Brain pericyte (primary cell): ENCODE measurements at regions not wholly inside any gene's neighbourhood (a gene's known extent, or its start where the extent isn't known, plus 50 kb on each side); places are given as distances from the start of the nearest gene placed in this dataset.
"Not testable (repeated sequence)": the region's sequence is repeated elsewhere in the genome, so short reads cannot be mapped to it uniquely, and the experiment has no call there.

Experiments used
- DNase-seq: peaks from one replicate; pipeline ENCODE4 v3.0.0-alpha.2; 2012; ENCODE audit warnings: low read depth, low spot score

- no peak for DNase-seq
Observed at GRCh38 chr3:189375532-189375931, 203.8 kb downstream of the TPRG1 start.

DNA sequence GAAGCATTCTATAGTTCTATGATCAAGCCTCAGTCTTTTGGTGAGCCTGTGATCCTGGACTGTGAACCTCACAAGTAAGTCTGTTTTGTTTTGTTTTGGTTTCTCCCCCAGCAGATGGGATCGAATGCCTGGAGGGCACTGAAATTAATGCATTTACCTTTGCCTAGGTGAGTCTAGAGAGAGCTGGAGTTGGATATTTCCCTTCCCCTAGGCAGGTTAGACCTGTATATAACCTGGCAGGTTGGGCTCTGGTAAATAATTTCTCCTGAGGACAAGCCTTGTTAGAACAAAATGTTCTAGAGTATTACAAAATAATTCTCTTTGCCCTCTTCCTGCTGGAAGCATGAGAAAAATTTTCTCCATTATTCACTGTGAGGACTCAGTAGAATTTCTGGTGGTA is 211.9 kb downstream of the TPRG1 start:
- no peak for DNase-seq

DNA sequence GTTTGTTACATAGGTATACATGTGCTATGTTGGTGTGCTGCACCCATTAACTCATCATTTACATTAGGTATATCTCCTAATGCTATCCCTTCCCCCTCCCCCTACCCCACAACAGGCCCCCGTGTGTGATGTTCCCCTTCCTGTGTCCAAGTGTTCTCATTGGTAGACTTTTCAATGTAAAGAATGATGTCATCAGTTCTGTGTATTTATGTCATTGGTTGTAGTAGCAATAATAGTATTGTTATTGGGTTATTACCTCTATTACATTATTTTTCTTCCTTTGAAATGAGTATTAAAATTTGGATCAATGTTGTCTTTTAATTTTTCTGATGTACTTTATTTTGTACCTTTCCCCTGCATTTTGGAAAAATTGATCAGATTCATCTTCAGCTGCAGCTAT is 214.1 kb downstream of the TPRG1 start:
- DNase-seq: not testable (repeated sequence)

DNA sequence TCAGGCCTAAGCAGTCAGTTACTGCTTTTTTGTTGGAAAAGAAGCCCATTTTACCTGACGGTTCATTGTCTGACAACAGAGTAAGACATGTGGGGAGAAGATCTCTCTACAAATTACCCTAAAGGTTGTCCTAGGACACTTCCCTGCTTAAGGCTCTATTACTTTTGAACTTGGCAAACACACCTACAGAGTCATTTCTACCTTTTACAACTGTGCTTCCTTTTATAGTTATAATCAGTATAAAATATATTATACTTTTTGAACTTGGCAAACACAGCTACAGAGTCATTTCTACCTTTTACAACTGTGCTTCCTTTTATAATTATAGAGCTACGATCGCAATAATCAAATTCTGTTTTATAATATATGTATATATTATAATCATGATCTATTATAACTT is 215.0 kb downstream of the TPRG1 start:
- no peak for DNase-seq

GRCh38 chr3:189389346-189389745 is 217.6 kb downstream of the TPRG1 start:
- DNase-seq: no peak

DNA sequence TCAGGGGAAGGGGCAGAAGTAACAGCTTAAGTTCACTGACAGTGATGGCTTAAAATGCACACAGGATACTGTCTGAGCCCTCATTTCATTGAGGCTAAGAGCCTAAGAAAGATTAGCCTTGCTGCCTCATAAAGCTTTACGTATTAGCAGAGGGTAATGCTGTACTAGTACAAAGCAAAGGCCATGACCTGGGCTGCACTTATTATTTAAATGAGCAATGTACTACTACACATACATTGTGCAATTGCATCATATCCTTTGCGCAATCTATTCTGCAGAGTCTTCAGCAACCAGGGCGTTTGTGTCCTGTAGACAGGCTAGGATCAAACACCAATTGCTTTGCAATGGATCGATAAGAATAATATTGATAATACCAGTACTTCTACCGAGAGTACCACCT is 221.8 kb downstream of the TPRG1 start:
- DNase-seq: no peak

DNA sequence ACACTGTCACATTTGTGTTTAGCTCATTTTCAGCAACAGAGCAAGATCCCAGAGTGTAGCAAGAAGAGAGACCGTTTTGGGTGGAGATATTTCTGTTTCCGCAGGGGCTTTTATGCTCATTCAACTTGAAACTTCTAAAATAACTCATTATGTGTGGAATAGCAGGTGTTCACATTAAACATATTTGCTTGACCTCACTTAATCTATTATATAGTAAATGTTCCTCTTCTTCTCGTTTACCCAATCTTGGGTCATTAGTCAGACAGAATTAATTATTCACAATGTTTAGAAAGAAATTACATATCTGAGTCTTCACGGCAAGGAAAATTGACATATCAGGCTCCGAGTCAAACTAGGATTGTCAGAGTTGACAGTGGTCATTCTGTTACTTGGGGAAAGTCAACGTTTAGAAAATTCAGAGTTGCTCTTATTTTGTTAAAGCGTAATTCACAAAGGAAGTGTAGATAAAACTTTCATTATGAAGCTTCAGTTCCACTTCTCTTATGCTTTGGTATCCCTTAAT is 222.9 kb downstream of the TPRG1 start:
- DNase-seq: no peak

GRCh38 chr3:189395825-189396224 is 224.1 kb downstream of the TPRG1 start:
- no peak for DNase-seq

DNA sequence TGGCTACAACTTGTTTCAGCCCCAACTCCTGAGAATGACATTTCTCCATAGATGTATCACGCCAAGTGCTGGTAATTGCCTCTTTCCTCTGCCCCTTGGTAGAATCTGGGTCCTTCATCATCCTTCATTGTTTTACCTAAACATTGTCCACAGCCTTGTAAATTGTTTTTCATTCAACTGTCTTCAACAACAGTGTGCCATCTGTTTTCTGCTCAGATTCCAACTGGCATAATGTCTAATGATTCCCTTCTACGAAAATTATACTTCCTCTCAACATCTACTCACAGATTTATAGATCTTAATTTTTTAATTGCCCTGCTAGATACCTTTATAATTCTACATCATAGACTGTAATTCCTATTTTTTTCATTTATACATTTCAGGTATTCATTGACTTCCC is 226.9 kb downstream of the TPRG1 start:
- no peak for DNase-seq

GRCh38 chr3:189401196-189401595 is 229.4 kb downstream of the TPRG1 start:
- DNase-seq: no peak

DNA sequence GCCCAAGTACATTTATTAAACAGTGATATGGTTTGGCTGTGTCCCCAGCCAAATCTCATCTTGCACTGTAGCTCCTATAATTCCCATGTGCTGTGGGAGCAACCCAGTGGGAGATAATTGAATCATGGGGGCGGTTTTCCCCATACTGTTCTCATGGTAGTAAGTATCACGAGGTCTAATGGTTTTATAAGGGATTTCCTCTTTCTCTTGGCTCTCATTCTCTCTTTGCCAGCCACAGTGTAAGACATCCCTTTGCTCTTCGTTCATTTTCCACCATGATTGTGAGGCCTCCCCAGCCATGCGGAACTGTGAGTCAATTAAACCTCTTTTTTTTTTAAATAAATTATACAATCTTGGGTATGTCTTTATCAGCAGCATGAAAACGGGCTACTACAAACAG is 228.0 kb upstream of the TP63 start:
- no peak for DNase-seq

DNA sequence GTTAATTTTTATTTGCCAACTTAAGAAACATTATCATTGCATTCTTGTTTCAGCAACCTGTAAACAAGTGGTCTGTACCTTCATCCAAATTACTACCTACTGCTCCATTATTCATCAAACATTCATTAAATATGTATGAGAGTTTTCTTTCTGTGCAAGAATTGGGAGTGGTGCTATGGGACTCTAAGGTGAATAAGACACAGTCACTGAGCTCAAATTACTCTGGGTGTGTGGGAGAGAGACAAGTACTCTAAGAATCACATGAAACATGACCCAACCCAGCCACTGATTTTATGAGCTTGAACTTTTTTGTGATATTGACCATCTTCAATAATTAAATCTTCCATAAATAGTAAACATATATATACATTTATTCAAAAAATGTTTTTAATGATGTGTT is 227.2 kb upstream of the TP63 start:
- no peak for DNase-seq

- no peak for DNase-seq
Observed at GRCh38 chr3:189404797-189405484, 226.2 kb upstream of the TP63 start.

DNA sequence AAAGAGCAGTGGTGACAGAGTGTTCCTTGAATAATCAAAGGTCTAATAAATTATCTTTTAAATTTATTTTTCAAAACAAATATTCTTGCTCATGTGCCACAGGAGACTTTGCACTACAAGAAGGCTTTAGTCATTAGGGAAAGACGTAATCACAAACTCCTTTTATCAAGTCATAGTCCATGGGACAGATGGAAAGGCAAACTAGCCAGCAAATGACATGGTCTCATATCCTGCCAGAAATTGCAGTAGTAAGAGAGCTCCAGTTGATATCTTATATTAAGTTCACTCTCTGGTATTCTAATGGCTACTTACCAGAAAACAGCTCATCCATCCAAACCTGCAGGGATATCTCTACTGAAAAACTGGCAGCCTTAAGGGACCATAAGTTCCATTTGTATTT is 225.0 kb upstream of the TP63 start:
- DNase-seq: no peak

DNA sequence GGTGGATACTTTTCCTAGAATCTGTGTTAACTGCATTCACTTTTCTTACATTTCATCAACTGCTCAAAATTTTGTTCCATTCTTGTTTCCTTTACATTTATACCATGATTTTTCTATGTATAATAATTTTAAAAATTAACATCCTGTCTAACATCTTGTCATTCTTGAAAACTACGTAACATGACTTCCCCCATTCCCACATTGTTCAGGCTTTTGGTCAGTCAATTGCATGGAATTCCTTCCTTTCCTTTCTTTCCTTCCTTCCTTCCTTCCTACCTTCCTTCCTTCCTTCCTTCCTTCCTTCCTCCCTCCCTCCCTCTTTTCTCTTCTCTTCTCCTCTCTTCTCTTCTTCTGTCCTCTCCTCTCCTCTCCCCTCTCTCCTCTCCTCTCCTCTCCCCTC is 220.7 kb upstream of the TP63 start:
- no peak for DNase-seq

GRCh38 chr3:189419038-189419437 is 212.2 kb upstream of the TP63 start:
- peak; percentile 13 for DNase-seq

DNA sequence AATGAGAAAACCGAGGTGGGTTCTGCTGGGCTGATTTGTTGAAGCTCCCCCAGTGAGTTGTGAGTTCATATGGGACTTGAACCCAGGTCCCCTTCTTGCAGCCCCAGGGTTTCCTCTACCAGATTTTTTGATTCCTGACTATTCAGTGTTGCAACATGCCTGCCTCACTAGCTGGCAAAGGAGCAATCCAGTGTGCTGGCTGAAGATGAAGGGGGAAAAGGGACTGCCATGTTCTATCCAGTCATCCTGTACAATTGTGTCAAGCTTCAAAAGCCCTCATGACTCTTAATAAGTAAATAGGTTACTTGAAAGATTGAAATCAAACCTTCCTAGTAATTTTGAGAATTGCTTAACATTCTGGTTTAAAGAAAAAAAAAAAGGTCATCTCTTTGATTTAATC is 211.5 kb upstream of the TP63 start:
- DNase-seq: no peak

DNA sequence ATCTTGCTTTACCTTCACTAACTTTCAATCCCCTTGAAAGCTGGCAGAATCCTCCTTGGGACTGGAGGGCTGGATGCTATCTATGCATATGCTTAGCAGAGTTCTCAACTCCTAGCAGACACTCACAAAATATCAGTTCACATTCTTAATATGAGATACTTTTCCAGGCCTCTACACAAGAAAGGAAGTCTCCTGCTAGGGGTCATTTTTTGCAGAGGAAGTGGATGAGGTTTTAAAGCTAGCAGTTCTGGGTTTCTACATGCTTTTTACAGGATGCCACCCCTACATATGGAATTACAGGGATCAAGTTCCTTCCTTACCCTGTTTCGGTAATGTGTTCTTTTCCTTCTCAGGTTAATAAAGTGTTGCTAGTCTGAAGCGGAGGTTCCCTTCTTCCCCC is 206.3 kb upstream of the TP63 start:
- no peak for DNase-seq

DNA sequence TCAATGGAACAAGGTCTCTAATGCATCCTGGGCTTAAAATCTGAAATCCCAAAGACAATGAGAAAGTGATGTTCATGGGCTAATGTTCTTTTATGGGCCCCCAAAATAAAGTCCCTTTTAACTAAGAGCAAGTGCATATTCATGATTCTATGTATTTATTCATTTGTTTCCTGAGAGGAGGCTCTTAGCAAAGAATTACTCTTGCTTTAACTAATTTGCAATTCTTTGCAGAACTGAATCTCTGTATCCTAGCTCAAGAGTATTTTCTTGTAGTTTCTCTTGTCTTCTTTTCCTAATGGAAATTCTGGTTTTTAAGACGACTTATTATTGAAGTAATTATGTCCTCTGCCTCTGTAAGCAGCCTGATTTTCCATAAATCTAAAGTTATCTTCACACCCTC is 202.2 kb upstream of the TP63 start:
- no peak for DNase-seq

- DNase-seq: no peak
Observed at GRCh38 chr3:189430166-189430565, 201.0 kb upstream of the TP63 start.

- not testable (repeated sequence) for DNase-seq
Observed at GRCh38 chr3:189442257-189442656, 188.9 kb upstream of the TP63 start.

GRCh38 chr3:189446959-189447560 is 184.1 kb upstream of the TP63 start:
- no peak for DNase-seq

DNA sequence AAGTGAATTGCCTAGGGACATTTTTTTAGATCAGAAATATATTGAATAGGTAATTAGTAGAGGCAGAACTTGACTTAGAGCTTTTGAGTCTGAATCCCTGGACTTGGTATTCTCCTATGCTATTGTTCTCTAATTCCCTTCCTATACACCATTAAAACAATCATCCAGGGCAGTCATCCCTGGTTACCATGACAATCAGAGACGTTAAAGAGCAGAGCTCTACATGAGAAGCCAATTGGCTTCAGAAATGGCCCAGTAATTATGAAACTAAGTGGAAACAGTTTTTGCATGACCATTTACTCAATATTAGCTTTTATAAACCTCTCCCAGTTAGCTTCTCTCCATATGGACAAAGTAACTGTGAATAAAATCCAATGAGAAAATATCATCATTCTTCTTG is 182.1 kb upstream of the TP63 start:
- DNase-seq: no peak

DNA sequence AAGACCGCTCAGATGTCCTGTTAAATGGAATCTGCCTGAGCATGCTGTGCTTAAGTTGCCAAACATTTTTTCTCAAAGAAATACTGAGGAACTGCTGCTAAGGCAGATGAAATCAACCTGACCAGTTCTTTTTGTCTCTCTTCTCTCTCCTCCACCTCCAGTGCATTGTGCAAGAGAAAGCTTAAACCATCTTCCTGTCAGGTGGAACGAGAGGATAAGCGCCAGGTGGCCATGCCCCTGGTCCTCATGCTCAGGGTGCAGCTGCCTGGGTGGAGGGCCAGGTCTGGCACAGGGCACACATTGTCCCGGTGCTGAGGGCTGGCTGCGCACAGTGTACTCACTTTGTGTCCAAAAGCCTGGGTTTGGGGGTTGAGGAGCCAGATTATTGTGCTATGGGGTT is 176.2 kb upstream of the TP63 start:
- no peak for DNase-seq
